Retinal pigment epithelial cell (primary cell): ENCODE measurements at regions not wholly inside any gene's neighbourhood (a gene's known extent, or its start where the extent isn't known, plus 50 kb on each side); places are given as distances from the start of the nearest gene placed in this dataset.

Experiments used
- DNase-seq: peaks from one replicate; pipeline ENCODE4 v3.0.0-alpha.2; 2010; ENCODE audit warnings: low read depth
- H3K4me3 ChIP-seq: 2 replicates; pipeline ENCODE4 v1.5.1; 2011; ENCODE audit warnings: mild to moderate bottlenecking, low read length, control low read depth, moderate library complexity
- TF ChIP-seq, protein P1 (sequence below): conservative IDR thresholded peaks from 2 replicates; pipeline ENCODE4 v1.5.1; 2011; ENCODE audit warnings: low read depth, low read length, control low read depth, inconsistent platforms

DNA sequence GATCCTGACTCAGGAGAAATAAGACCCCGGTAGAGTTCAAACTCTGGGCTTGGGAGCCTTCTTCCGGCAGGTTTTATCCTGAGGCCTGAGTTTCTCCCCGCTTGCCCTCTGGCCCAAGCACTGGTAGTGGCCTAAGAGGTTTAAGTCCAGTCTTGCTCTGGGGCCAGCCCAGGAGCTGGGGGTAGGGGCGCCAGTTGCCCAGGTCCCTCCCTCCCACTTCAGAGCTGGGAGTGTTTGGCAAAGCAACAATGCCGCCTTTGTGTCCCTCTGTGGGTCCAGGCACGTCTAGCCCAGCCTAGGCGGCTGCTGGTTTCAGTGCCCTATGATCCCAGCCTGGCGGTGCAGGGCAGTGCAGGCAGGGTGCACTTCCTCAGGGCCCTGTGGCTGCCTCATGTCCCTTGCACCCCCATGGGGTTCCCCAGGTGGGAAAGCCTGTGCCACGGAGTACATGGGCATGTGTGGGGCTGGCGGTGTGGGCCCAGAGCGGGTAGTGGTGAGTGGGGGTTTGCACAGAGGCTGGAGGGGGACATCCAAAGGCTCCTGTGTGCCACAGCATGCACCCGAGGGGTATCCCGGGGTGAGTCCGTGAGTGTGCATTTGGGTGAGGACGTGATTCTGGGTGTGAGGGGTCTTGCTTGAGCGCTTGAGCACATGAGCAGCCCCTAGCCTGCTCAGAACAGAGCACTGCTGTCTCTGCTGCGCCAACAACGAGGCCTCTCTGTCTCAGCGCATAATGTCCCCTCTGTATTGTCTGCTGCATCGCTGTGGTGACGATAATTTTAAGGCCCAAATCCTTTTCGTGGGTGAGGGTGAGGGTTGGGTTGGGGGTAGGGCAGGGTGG is 61.7 kb upstream of the PSD2 start:
- DNase-seq = peak; percentile 83
- no peak overlapping the region for H3K4me3 ChIP-seq
- TF ChIP-seq, protein P1, sequence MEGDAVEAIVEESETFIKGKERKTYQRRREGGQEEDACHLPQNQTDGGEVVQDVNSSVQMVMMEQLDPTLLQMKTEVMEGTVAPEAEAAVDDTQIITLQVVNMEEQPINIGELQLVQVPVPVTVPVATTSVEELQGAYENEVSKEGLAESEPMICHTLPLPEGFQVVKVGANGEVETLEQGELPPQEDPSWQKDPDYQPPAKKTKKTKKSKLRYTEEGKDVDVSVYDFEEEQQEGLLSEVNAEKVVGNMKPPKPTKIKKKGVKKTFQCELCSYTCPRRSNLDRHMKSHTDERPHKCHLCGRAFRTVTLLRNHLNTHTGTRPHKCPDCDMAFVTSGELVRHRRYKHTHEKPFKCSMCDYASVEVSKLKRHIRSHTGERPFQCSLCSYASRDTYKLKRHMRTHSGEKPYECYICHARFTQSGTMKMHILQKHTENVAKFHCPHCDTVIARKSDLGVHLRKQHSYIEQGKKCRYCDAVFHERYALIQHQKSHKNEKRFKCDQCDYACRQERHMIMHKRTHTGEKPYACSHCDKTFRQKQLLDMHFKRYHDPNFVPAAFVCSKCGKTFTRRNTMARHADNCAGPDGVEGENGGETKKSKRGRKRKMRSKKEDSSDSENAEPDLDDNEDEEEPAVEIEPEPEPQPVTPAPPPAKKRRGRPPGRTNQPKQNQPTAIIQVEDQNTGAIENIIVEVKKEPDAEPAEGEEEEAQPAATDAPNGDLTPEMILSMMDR = no peak

- no peak for DNase-seq
- no peak overlapping the region for H3K4me3 ChIP-seq
- TF ChIP-seq, protein P1 = no peak
These were observed 61.1 kb upstream of the PSD2 start for GRCh38 chr5:139734539-139734916.

GRCh38 chr5:139738193-139739149 is 57.1 kb upstream of the PSD2 start:
- no peak for DNase-seq
- H3K4me3 ChIP-seq = no peak overlapping the region
- TF ChIP-seq, protein P1 = no peak

- no peak for DNase-seq
These were observed 56.2 kb upstream of the PSD2 start for GRCh38 chr5:139739150-139739974.

GRCh38 chr5:139740138-139740991 is 55.2 kb upstream of the PSD2 start:
- TF ChIP-seq, protein P1 = no peak
- H3K4me3 ChIP-seq = no peak overlapping the region
- DNase-seq = no peak

More at GRCh38 chr5:139739150-139739974, 56.2 kb upstream of the PSD2 start:
- TF ChIP-seq, protein P1 = no peak
- H3K4me3 ChIP-seq = no peak overlapping the region
